Smooth muscle cell (in vitro differentiated cells): ENCODE measurements at regions not wholly inside any gene's neighbourhood (a gene's known extent, or its start where the extent isn't known, plus 50 kb on each side); places are given as distances from the start of the nearest gene placed in this dataset.
"Not testable (repeated sequence)": the region's sequence is repeated elsewhere in the genome, so short reads cannot be mapped to it uniquely, and the experiment has no call there.

Source experiments
- DNase-seq: peaks from one replicate; lab custom pipeline; 2025; ENCODE audit not compliant: unreplicated experiment; lab: John Stamatoyannopoulos, UW
- H2AFZ ChIP-seq: fragments of 200-600 bp; sonication (generic); 2 replicates; pipeline ENCODE4 v1.6.0; 2016; ENCODE audit warnings: antibody characterized with exemption, low read depth, mild to moderate bottlenecking
- H3F3A ChIP-seq: fragments of 200-600 bp; sonication (generic); 2 replicates; pipeline ENCODE4 v1.6.0; 2017; ENCODE audit warnings: antibody characterized with exemption, low read depth
- H3K27ac ChIP-seq: fragments of 200-600 bp; sonication (generic); 2 replicates; pipeline ENCODE4 v1.5.1; 2016; ENCODE audit warnings: low read depth, mild to moderate bottlenecking
- H3K27me3 ChIP-seq: fragments of 200-600 bp; sonication (generic); 2 replicates; pipeline ENCODE4 v1.6.1; 2016; ENCODE audit warnings: low read depth, mild to moderate bottlenecking
- H3K36me3 ChIP-seq: fragments of 200-600 bp; sonication (generic); 2 replicates; pipeline ENCODE4 v1.5.1; 2016; ENCODE audit warnings: low read depth
- H3K4me1 ChIP-seq: fragments of 200-600 bp; sonication (generic); 2 replicates; pipeline ENCODE4 v1.5.1; 2016; ENCODE audit warnings: low read depth
- H3K4me2 ChIP-seq: fragments of 200-600 bp; sonication (generic); 2 replicates; pipeline ENCODE4 v1.6.0; 2016; ENCODE audit warnings: mild to moderate bottlenecking
- H3K4me3 ChIP-seq: fragments of 200-600 bp; sonication (generic); 2 replicates; pipeline ENCODE4 v1.5.1; 2016; ENCODE audit warnings: mild to moderate bottlenecking
- H3K79me2 ChIP-seq: fragments of 200-600 bp; sonication (generic); 2 replicates; pipeline ENCODE4 v1.6.0; 2016; ENCODE audit warnings: low read depth, mild to moderate bottlenecking
- H3K9ac ChIP-seq: fragments of 200-600 bp; sonication (generic); 2 replicates; pipeline ENCODE4 v1.6.0; 2016; ENCODE audit warnings: low read depth
- H3K9me3 ChIP-seq: fragments of 200-600 bp; sonication (generic); replicated peaks from 2 replicates; pipeline ENCODE4 v1.5.1; 2016; ENCODE audit warnings: low read depth
- H4K20me1 ChIP-seq: fragments of 200-600 bp; sonication (generic); 2 replicates; pipeline ENCODE4 v1.6.0; 2016; ENCODE audit warnings: low read depth
- CTCF ChIP-seq: fragments of 200-600 bp; sonication (generic); IDR thresholded peaks from 2 replicates; pipeline ENCODE4 v1.5.1; 2017; ENCODE audit warnings: borderline replicate concordance, mild to moderate bottlenecking, antibody characterized with exemption; ENCODE audit not compliant: insufficient read depth, poor library complexity, severe bottlenecking
- WGBS: methylation state at CpG from one replicate; pipeline ENCODE4 v1.1.7; 2016; ENCODE audit warnings: low lambda C conversion rate; 5-methylcytosine and 5-hydroxymethylcytosine counted together

DNA sequence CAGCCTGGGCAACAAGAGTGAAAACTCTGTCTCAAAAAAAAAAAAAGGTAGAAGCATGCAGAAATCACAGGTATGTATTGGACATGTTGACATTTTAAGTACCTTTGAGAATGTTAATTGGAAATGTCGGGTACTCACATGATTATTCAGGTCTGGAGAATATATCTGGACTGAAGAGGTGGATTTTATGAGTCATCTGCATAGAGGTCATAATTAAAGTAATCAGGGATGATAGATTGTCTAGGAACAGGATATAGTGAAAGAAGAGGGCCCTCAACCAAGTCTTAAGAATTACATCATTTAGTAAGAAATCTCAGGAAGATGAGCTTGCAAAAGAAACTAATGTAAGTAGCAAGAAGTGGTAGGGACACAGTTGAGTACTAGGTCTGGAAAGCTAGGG lies 212.5 kb downstream of the UTRN start:
- no peaks in the 10 kb centered on the region for H3K79me2 ChIP-seq
- H3K4me2 ChIP-seq, result no peak overlapping the region
- H3K4me1 ChIP-seq, result no peaks in the 10 kb centered on the region
- no peaks in the 10 kb centered on the region for H3K9me3 ChIP-seq
- no peak for TF ChIP-seq CTCF
- H3K9ac ChIP-seq, result no peak overlapping the region
- peaks cover 3% of the 10 kb centered on the region for H3K36me3 ChIP-seq
- H4K20me1 ChIP-seq, result no peaks in the 10 kb centered on the region
- no peak for DNase-seq
- no peaks in the 10 kb centered on the region for H3F3A ChIP-seq
- no peak overlapping the region for H3K27ac ChIP-seq
- 94% methylated on average over 1 of the region's 1 CpG for WGBS
- H2AFZ ChIP-seq, result no peak overlapping the region
- H3K27me3 ChIP-seq, result no peaks in the 10 kb centered on the region
- no peak overlapping the region for H3K4me3 ChIP-seq

- H3K27me3 ChIP-seq, result no peaks in the 10 kb centered on the region
- H2AFZ ChIP-seq, result no peak overlapping the region
- H3K27ac ChIP-seq, result no peak overlapping the region
- no peaks in the 10 kb centered on the region for H3F3A ChIP-seq
- H3K9ac ChIP-seq, result no peak overlapping the region
- WGBS, result 50% methylated on average over 3 of the region's 3 CpGs
- H3K9me3 ChIP-seq, result peaks cover 12% of the 10 kb centered on the region
- no peaks in the 10 kb centered on the region for H3K4me1 ChIP-seq
- TF ChIP-seq CTCF, result no peak
- peaks cover 10% of the 10 kb centered on the region for H3K36me3 ChIP-seq
- H4K20me1 ChIP-seq, result no peaks in the 10 kb centered on the region
- no peak overlapping the region for H3K4me3 ChIP-seq
- no peaks in the 10 kb centered on the region for H3K79me2 ChIP-seq
- DNase-seq, result no peak
- H3K4me2 ChIP-seq, result no peak overlapping the region
Measured at GRCh38 chr6:144500892-144501291, 215.8 kb downstream of the UTRN start.

GRCh38 chr6:144505214-144505613 lies 220.1 kb downstream of the UTRN start:
- not testable (repeated sequence) for H3K4me3 ChIP-seq, H3K9ac ChIP-seq, H4K20me1 ChIP-seq, H3K79me2 ChIP-seq, H3F3A ChIP-seq, H3K4me2 ChIP-seq, H3K36me3 ChIP-seq, H3K27me3 ChIP-seq, H3K4me1 ChIP-seq, DNase-seq, H2AFZ ChIP-seq, H3K27ac ChIP-seq
- H3K9me3 ChIP-seq, result peaks cover 12% of the 10 kb centered on the region
- 95% methylated on average over 4 of the region's 4 CpGs for WGBS

DNA sequence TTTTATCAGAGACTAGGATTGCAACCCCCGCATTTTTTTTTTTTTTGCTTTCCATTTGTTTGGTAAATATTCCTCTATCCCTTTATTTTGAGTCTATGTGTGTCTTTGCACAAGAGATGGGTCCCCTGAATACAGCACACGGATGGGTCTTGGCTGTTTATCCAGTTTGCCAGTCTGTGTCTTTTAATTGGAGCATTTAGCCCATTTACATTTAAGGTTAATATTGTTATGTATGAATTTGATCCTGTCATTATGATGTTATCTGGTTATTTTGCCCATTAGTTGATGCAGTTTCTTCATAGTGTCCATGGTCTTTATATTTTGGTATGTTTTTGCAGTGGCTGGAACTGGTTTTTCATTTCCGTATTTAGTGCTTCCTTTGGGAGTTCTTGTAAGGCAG lies 220.9 kb downstream of the UTRN start:
- H3K4me2 ChIP-seq, H4K20me1 ChIP-seq, H3K79me2 ChIP-seq, H3F3A ChIP-seq, DNase-seq, H3K9ac ChIP-seq, H2AFZ ChIP-seq, H3K4me1 ChIP-seq, H3K4me3 ChIP-seq, H3K27ac ChIP-seq, H3K36me3 ChIP-seq, H3K27me3 ChIP-seq: not testable (repeated sequence)
- 98% methylated on average over 3 of the region's 3 CpGs for WGBS
- H3K9me3 ChIP-seq, result peaks cover 12% of the 10 kb centered on the region

DNA sequence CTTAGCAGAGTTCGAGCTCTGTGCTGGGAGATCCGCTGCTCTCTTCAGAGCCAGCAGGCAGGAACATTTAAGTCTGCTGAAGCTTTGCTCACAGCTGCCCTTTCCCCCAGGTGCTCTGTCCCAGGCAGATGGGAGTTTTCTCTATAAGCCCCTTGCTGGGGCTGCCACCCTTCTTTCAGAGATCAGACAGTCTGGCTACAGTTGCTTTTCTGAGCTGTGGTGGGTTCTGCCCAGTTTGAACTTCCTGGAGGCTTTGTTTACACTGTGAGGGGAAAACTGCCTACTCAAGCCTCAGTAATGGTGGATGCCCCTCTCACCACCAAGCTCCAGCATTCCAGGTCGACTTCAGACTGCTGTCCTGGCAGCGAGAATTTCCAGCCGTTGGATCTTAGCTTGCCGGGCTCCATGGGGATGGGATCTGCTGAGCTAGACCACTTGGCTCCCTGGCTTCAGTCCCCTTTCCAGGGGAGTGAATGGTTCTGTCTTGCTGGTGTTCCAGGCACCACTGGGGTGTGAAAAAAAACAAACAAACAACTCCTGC lies 222.7 kb downstream of the UTRN start:
- not testable (repeated sequence) for DNase-seq, H3K9ac ChIP-seq, H3K4me2 ChIP-seq, H3K79me2 ChIP-seq, H3K27ac ChIP-seq, H3K4me3 ChIP-seq, H3K36me3 ChIP-seq, H3K4me1 ChIP-seq, H4K20me1 ChIP-seq, H3K27me3 ChIP-seq, H2AFZ ChIP-seq, H3F3A ChIP-seq
- 93% methylated on average over 6 of the region's 6 CpGs for WGBS
- peaks cover 12% of the 10 kb centered on the region for H3K9me3 ChIP-seq
